Kidney (tissue), 13 donors: ENCODE measurements at regions not wholly inside any gene's neighbourhood (a gene's known extent, or its start where the extent isn't known, plus 50 kb on each side); places are given as distances from the start of the nearest gene placed in this dataset.

Experiments used
- DNase-seq, 5 donors: peaks; one replicate each; pipeline ENCODE4 v3.0.0-alpha.2; 2013 to 2020
- FAIRE-seq: peaks from 2 replicates; lab custom pipeline; 2012; peaks lifted over from hg19 to GRCh38; lab: Jason Lieb, UNC
- H3K27ac ChIP-seq, 2 donors: one replicate each; pipeline ENCODE4 v1.7.0; 2013; ENCODE audit warnings: low read depth in 2 of 2, low read length in 2 of 2, inconsistent platforms in 1 of 2
- H3K27me3 ChIP-seq: one replicate; pipeline ENCODE4 v1.7.1; 2013; ENCODE audit warnings: low read length, inconsistent platforms; ENCODE audit not compliant: control insufficient read depth, insufficient read depth
- H3K36me3 ChIP-seq, 3 donors: one replicate each; pipeline versions ENCODE4 v1.7.0 to v1.7.1; 2013; ENCODE audit warnings: low read length in 3 of 3, control low read depth in 1 of 3, inconsistent platforms in 1 of 3; ENCODE audit not compliant: insufficient read depth in 3 of 3, control insufficient read depth in 2 of 3
- H3K4me1 ChIP-seq, 3 donors: one replicate each; pipeline versions ENCODE4 v1.7.0 to v1.7.1; 2013; ENCODE audit warnings: low read length in 3 of 3, inconsistent platforms in 1 of 3, low read depth in 1 of 3; ENCODE audit not compliant: control insufficient read depth in 2 of 3, insufficient read depth in 2 of 3
- H3K4me3 ChIP-seq, 3 donors: one replicate each; pipeline versions ENCODE4 v1.7.0 to v1.8.1; 2013; ENCODE audit warnings: low read length in 3 of 3, control low read depth in 1 of 3, inconsistent platforms in 1 of 3
- H3K9ac ChIP-seq, 3 donors: one replicate each; pipeline versions ENCODE4 v1.7.0 to v1.7.1; 2013; ENCODE audit warnings: low read length in 3 of 3, control low read depth in 1 of 3, inconsistent platforms in 1 of 3
- H3K9me3 ChIP-seq, 3 donors: one replicate each; pipeline versions ENCODE4 v1.7.0 to v1.7.1; 2013; ENCODE audit warnings: low read length in 3 of 3, control low read depth in 1 of 3, inconsistent platforms in 1 of 3; ENCODE audit not compliant: control insufficient read depth in 2 of 3, insufficient read depth in 1 of 3
- intact Hi-C: fragments of 100-400 bp; cut with DNase I; formaldehyde crosslinking; loops from one replicate; pipeline ENCODE4 v1.11.1; 2022
- TF ChIP-seq, protein P1 (sequence below): IDR thresholded peaks from 3 replicates; pipeline ENCODE4 v1.5.1; 2012; ENCODE audit warnings: mild to moderate bottlenecking, moderate library complexity, borderline replicate concordance; ENCODE audit not compliant: insufficient read depth; ENCODE audit errors: extremely low read depth
- donor health status: control.
- donor health status: control.
- donor health status: control.
- donor health status: control.
- donor health status: control.
- donor health status: DM: yes; HTN: yes; CAD: no.
- donor health status: Normal renal cell carcinoma (clear cell type).

DNA sequence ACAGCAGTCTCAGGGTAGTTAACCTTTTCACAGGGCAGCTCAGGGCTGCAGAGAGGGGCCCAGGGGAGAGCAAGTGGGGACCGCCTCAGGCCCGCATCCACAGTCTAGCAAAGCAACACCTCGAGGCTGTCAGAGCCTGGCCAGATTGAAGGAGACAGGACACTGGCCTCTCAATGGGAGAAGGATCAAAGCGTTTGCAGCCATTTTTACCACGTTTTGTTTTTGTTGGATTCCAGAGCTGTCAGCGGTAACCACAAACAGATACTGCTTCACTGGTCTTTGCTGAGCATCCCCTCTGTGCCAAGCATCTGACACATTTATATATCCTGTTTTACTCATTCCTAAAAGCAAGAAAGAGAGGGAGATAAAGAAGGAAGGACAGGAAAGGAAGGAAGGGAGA, 153.8 kb downstream of the SHQ1 start:
- intact Hi-C loops, result no loop called here
- Histone ChIP-seq H3K27me3 (no peaks in the 10 kb centered on the region), H3K36me3 (no peaks in the 10 kb centered on the region), H3K4me1 (no peaks in the 10 kb centered on the region), H3K4me3 (no peak overlapping the region), H3K27ac (no peak overlapping the region), H3K9ac (no peak overlapping the region), H3K9me3 (no peaks in the 10 kb centered on the region)
- DNase-seq, result no peak
- no peak for FAIRE-seq
- TF ChIP-seq, protein P1, sequence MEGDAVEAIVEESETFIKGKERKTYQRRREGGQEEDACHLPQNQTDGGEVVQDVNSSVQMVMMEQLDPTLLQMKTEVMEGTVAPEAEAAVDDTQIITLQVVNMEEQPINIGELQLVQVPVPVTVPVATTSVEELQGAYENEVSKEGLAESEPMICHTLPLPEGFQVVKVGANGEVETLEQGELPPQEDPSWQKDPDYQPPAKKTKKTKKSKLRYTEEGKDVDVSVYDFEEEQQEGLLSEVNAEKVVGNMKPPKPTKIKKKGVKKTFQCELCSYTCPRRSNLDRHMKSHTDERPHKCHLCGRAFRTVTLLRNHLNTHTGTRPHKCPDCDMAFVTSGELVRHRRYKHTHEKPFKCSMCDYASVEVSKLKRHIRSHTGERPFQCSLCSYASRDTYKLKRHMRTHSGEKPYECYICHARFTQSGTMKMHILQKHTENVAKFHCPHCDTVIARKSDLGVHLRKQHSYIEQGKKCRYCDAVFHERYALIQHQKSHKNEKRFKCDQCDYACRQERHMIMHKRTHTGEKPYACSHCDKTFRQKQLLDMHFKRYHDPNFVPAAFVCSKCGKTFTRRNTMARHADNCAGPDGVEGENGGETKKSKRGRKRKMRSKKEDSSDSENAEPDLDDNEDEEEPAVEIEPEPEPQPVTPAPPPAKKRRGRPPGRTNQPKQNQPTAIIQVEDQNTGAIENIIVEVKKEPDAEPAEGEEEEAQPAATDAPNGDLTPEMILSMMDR, result no peak

DNA sequence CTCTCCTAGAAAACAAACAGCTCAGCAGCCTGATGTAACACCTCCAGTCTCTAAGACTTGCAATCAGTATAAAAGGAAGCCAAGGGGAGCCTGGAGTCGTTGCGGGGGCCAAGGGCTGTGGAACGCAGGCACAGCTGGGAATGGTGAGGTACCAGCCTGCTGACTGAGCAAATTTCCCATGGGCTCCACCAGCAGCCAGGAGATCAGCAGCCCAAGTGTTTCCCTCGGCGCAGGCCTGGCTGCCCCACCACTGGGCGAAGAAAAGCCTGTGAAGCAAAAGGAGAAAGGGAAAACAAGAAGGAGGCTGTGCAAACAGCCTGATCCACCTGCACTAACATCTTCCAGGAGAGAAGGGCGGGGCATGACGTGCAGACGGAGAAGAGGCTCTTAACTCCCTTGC, 155.3 kb downstream of the SHQ1 start:
- intact Hi-C loops, result no loop called here
- no peak for FAIRE-seq
- DNase-seq, result no peak

GRCh38 chr3:72690629-72691028, 157.6 kb downstream of the SHQ1 start:
- intact Hi-C loops, result no loop called here
- DNase-seq, result peak in 3 of 5 donors; percentile 56 to 77 (median 76)

More for the DNA sequence above, 155.3 kb downstream of the SHQ1 start:
- Histone ChIP-seq H3K27ac (no peak overlapping the region), H3K36me3 (no peaks in the 10 kb centered on the region), H3K9ac (no peak overlapping the region), H3K4me1 (no peaks in the 10 kb centered on the region), H3K9me3 (no peaks in the 10 kb centered on the region), H3K27me3 (no peaks in the 10 kb centered on the region), H3K4me3 (no peak overlapping the region)
- TF ChIP-seq, protein P1, result no peak

More at GRCh38 chr3:72690629-72691028, 157.6 kb downstream of the SHQ1 start:
- Histone ChIP-seq H3K27ac (no peak overlapping the region), H3K4me1 (no peaks in the 10 kb centered on the region), H3K27me3 (no peaks in the 10 kb centered on the region), H3K4me3 (no peak overlapping the region), H3K9ac (no peak overlapping the region), H3K9me3 (no peaks in the 10 kb centered on the region), H3K36me3 (no peaks in the 10 kb centered on the region)
- no peak for FAIRE-seq
- TF ChIP-seq, protein P1, result no peak
